Upper lobe of left lung (tissue), 6 donors: ENCODE measurements at regions not wholly inside any gene's neighbourhood (a gene's known extent, or its start where the extent isn't known, plus 50 kb on each side); places are given as distances from the start of the nearest gene placed in this dataset.

Experiments
- ATAC-seq, 2 donors: fragments of 200-7000 bp; cut with Tn5 transposase; one replicate each; pipeline ENCODE4 v1.9.1; 2022; ENCODE audit warnings: mild to moderate bottlenecking in 2 of 2, moderate library complexity in 2 of 2; ENCODE audit not compliant: low FRiP score in 2 of 2
- DNase-seq, 2 donors: peaks; one replicate each; pipeline ENCODE4 v3.0.0-alpha.2; 2019 to 2020
- H3K27ac ChIP-seq, 4 donors: fragments of 200-600 bp; sonication (generic); one replicate each; pipeline ENCODE4 v1.5.1; 2016 to 2019
- H3K27me3 ChIP-seq, 4 donors: fragments of 200-600 bp; sonication (generic); one replicate each; pipeline ENCODE4 v1.5.1; 2017 to 2019
- H3K36me3 ChIP-seq, 4 donors: fragments of 200-600 bp; sonication (generic); one replicate each; pipeline ENCODE4 v1.5.1; 2016 to 2019
- H3K4me1 ChIP-seq, 4 donors: fragments of 200-600 bp; sonication (generic); one replicate each; pipeline ENCODE4 v1.5.1; 2018 to 2019
- H3K4me3 ChIP-seq, 4 donors: fragments of 200-600 bp; sonication (generic); one replicate each; pipeline ENCODE4 v1.5.1; 2017 to 2019; ENCODE audit warnings: mild to moderate bottlenecking in 2 of 4, moderate library complexity in 1 of 4
- H3K9me3 ChIP-seq, 4 donors: fragments of 200-600 bp; sonication (generic); one replicate each; pipeline ENCODE4 v1.5.1; 2018 to 2019
- EP300 ChIP-seq, 4 donors: sonication (generic); formaldehyde crosslinking; IDR thresholded peaks; one replicate each; pipeline ENCODE4 v1.5.1; 2017; ENCODE audit warnings: antibody characterized with exemption in 4 of 4, control low read depth in 2 of 4
- POLR2A ChIP-seq, 4 donors: fragments of 450-650 bp; IDR thresholded peaks; one replicate each; pipeline ENCODE4 v1.5.1; 2016 to 2017; ENCODE audit warnings: antibody characterized with exemption in 4 of 4, mild to moderate bottlenecking in 2 of 4
- POLR2AphosphoS5 ChIP-seq, 2 donors: sonication (generic); formaldehyde crosslinking; IDR thresholded peaks; one replicate each; pipeline ENCODE4 v1.5.1; 2017; ENCODE audit warnings: antibody characterized with exemption in 2 of 2
- WGBS, 2 donors: methylation state at CpG; one replicate each; pipeline ENCODE4 v1.1.5; 2017 to 2018; 5-methylcytosine and 5-hydroxymethylcytosine counted together
- TF ChIP-seq, protein P1 (sequence below), 6 experiments: fragments of 450-650 bp in 4 of 6; fragments of 200-600 bp in 2 of 6; sonication (generic) in 2 of 6; IDR thresholded peaks; one replicate each; pipeline ENCODE4 v1.5.1; 2016 to 2019; ENCODE audit warnings: antibody characterized with exemption in 6 of 6
- donor health status: DM: no; HTN: no; CAD: no; lungs with moderate emphysema.
- donor health status: DM: no; HTN: yes; CAD: no; lungs with severe emphysema.

- peak in 1 of 2 donors; percentile 51 for ATAC-seq
- peak in 1 of 2 donors; percentile 62 for DNase-seq
- no peaks in the 10 kb centered on the region for H3K9me3 ChIP-seq
- no peak for TF ChIP-seq POLR2AphosphoS5 (IDR thresholded peaks at IDR 0.05)
- TF ChIP-seq, protein P1, sequence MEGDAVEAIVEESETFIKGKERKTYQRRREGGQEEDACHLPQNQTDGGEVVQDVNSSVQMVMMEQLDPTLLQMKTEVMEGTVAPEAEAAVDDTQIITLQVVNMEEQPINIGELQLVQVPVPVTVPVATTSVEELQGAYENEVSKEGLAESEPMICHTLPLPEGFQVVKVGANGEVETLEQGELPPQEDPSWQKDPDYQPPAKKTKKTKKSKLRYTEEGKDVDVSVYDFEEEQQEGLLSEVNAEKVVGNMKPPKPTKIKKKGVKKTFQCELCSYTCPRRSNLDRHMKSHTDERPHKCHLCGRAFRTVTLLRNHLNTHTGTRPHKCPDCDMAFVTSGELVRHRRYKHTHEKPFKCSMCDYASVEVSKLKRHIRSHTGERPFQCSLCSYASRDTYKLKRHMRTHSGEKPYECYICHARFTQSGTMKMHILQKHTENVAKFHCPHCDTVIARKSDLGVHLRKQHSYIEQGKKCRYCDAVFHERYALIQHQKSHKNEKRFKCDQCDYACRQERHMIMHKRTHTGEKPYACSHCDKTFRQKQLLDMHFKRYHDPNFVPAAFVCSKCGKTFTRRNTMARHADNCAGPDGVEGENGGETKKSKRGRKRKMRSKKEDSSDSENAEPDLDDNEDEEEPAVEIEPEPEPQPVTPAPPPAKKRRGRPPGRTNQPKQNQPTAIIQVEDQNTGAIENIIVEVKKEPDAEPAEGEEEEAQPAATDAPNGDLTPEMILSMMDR (IDR thresholded peaks at IDR 0.05), result no peak
- no peak for TF ChIP-seq EP300 (IDR thresholded peaks at IDR 0.05)
- no peak for TF ChIP-seq POLR2A (IDR thresholded peaks at IDR 0.05)
- no peaks in the 10 kb centered on the region for H3K27me3 ChIP-seq
- no peak overlapping the region for H3K4me3 ChIP-seq
- no peaks in the 10 kb centered on the region for H3K36me3 ChIP-seq
- peaks cover 0 to 8% (median 3%) of the 10 kb centered on the region in 4 donors for H3K4me1 ChIP-seq
- WGBS, 2 donors, result 44 to 47% methylated on average over 3 of the region's 3 CpGs
- H3K27ac ChIP-seq, result no peak overlapping the region
These were observed 452.0 kb upstream of the ZNF608 start for GRCh38 chr5:125198270-125198974.

- Histone ChIP-seq H3K27me3 (no peaks in the 10 kb centered on the region), H3K36me3 (no peaks in the 10 kb centered on the region), H3K4me1 (peaks cover 0 to 8% (median 3%) of the 10 kb centered on the region in 4 donors), H3K9me3 (no peaks in the 10 kb centered on the region), H3K27ac (no peak overlapping the region), H3K4me3 (no peak overlapping the region)
- TF ChIP-seq, protein P1 (IDR thresholded peaks at IDR 0.05), result no peak
- TF ChIP-seq EP300 (IDR thresholded peaks at IDR 0.05) (no peak), POLR2A (IDR thresholded peaks at IDR 0.05) (no peak), POLR2AphosphoS5 (IDR thresholded peaks at IDR 0.05) (no peak)
- no peak for DNase-seq
- 90 to 92% methylated on average over 2 of the region's 2 CpGs for WGBS, 2 donors
- no peak for ATAC-seq
These were observed 452.9 kb upstream of the ZNF608 start for GRCh38 chr5:125199373-125199772.

- H3K4me1 ChIP-seq, result peaks cover 0 to 8% (median 3%) of the 10 kb centered on the region in 4 donors
- 24 to 40% methylated on average over 16 to 17 of the region's 17 CpGs for WGBS, 2 donors
- H3K27me3 ChIP-seq, result no peaks in the 10 kb centered on the region
- TF ChIP-seq, protein P1 (IDR thresholded peaks at IDR 0.05), result no peak
- TF ChIP-seq POLR2A (IDR thresholded peaks at IDR 0.05) (no peak), EP300 (IDR thresholded peaks at IDR 0.05) (no peak), POLR2AphosphoS5 (IDR thresholded peaks at IDR 0.05) (no peak)
- no peaks in the 10 kb centered on the region for H3K36me3 ChIP-seq
- H3K4me3 ChIP-seq, result peak overlapping the region in 2 of 4 donors; percentile 26 to 27
- H3K9me3 ChIP-seq, result no peaks in the 10 kb centered on the region
- ATAC-seq (no peak), DNase-seq (no peak)
- no peak overlapping the region for H3K27ac ChIP-seq
These were observed 453.8 kb upstream of the ZNF608 start for GRCh38 chr5:125199968-125200865.

- peak overlapping the region in 2 of 4 donors; percentile 26 to 27 for H3K4me3 ChIP-seq
- peaks cover 0 to 8% (median 3%) of the 10 kb centered on the region in 4 donors for H3K4me1 ChIP-seq
- ATAC-seq, result no peak
- H3K27me3 ChIP-seq, result no peaks in the 10 kb centered on the region
- no peak for TF ChIP-seq POLR2A (IDR thresholded peaks at IDR 0.05)
- TF ChIP-seq, protein P1 (IDR thresholded peaks at IDR 0.05), result no peak
- no peak for TF ChIP-seq EP300 (IDR thresholded peaks at IDR 0.05)
- TF ChIP-seq POLR2AphosphoS5 (IDR thresholded peaks at IDR 0.05), result no peak
- DNase-seq, result no peak
- 60 to 66% methylated on average over 5 of the region's 5 CpGs for WGBS, 2 donors
- no peaks in the 10 kb centered on the region for H3K36me3 ChIP-seq
- H3K27ac ChIP-seq, result no peak overlapping the region
- no peaks in the 10 kb centered on the region for H3K9me3 ChIP-seq
These were observed 454.5 kb upstream of the ZNF608 start for GRCh38 chr5:125200866-125201373.
